ENCODE measurements at regions not wholly inside any gene's neighbourhood (a gene's known extent, or its start where the extent isn't known, plus 50 kb on each side); places are given as distances from the start of the nearest gene placed in this dataset.

- no peaks in the 10 kb centered on the region for H4K20me1 ChIP-seq (ENCODE audit: insufficient read depth, low read length)
- intact Hi-C loops (cut with micrococcal nuclease; ENCODE audit: unreplicated experiment) (no loop called here), in situ Hi-C loops (cut with HindIII; ENCODE audit: extremely low pct_ligation_motif_present, low pct_unique_long_range_greater_than_20kb) (no loop called here)
- no peak overlapping the region for H3K4me2 ChIP-seq (ENCODE audit: low read depth, low read length)
- no TSS peak for BruUV-seq (replicated peaks)
- WGBS (ENCODE audit: low lambda C conversion rate) = 31% methylated on average over 4 of the region's 8 CpGs
- no peaks in the 10 kb centered on the region for H3K4me1 ChIP-seq (ENCODE audit: insufficient read depth, low read length)
- ChIA-PET POLR2A (no interaction called here), CTCF (ENCODE audit: low intra/inter-chr PET ratio, low total read pairs) (no interaction called here)
- no peak overlapping the region for H3K4me3 ChIP-seq (replicated peaks in 1 of 3; ENCODE audit: insufficient read depth in 1 of 3, low read depth in 2 of 3, low read length in 3 of 3)
- FAIRE-seq (no peak), DNase-seq (ENCODE audit: low spot score) (no peak), ATAC-seq (no peak)
- no peaks in the 10 kb centered on the region for H3K9me3 ChIP-seq (ENCODE audit: low read length)
- peaks cover 1 to 11% of the 10 kb centered on the region in 2 experiments; a peak in 2 of 5 replicates for H3K27me3 ChIP-seq (ENCODE audit: control insufficient read depth in 1 of 2, insufficient read depth in 2 of 2, low read length in 2 of 2)
- H2AFZ ChIP-seq (ENCODE audit: low read length) = no peak overlapping the region
- H3K36me3 ChIP-seq (replicated peaks in 1 of 2; ENCODE audit: control insufficient read depth in 1 of 2, insufficient read depth in 2 of 2, low read length in 2 of 2) = no peaks in the 10 kb centered on the region
- no peaks in the 10 kb centered on the region for H3K79me2 ChIP-seq (ENCODE audit: insufficient read depth, low read length)
- no peak overlapping the region for H3K9ac ChIP-seq (ENCODE audit: insufficient read depth, low read depth, low read length)
- no peak overlapping the region for H3K27ac ChIP-seq (ENCODE audit: extremely low read length, insufficient read depth, low read length)
- TF ChIP-seq HOXD1 (CRISPR knock-in tag; IDR thresholded peaks at IDR 0.05) (no peak), NR2F2 (IDR thresholded peaks at IDR 0.05; ENCODE audit: borderline replicate concordance, low read depth) (no peak), ZNF253 (CRISPR knock-in tag; IDR thresholded peaks at IDR 0.05; ENCODE audit: borderline replicate concordance) (no peak), DDIT3 (CRISPR knock-in tag; IDR thresholded peaks at IDR 0.05) (no peak), E2F2 (CRISPR knock-in tag; IDR thresholded peaks at IDR 0.05; ENCODE audit: borderline replicate concordance) (no peak), ZNF354B (CRISPR knock-in tag; IDR thresholded peaks at IDR 0.05) (no peak), AFF4 (CRISPR knock-in tag; IDR thresholded peaks at IDR 0.05) (no peak), SCMH1 (CRISPR knock-in tag; IDR thresholded peaks at IDR 0.05; ENCODE audit: borderline replicate concordance) (no peak), ZNF619 (CRISPR knock-in tag; IDR thresholded peaks at IDR 0.05) (no peak), JARID2 (CRISPR knock-in tag; IDR thresholded peaks at IDR 0.05; ENCODE audit: insufficient replicate concordance) (no peak), THYN1 (CRISPR knock-in tag; IDR thresholded peaks at IDR 0.05; ENCODE audit: borderline replicate concordance, low read depth) (no peak), ARHGAP35 (CRISPR knock-in tag; IDR thresholded peaks at IDR 0.05; ENCODE audit: borderline replicate concordance) (no peak), NFE2 (CRISPR knock-in tag; IDR thresholded peaks at IDR 0.05) (no peak)
- TF ChIP-seq, protein P1, sequence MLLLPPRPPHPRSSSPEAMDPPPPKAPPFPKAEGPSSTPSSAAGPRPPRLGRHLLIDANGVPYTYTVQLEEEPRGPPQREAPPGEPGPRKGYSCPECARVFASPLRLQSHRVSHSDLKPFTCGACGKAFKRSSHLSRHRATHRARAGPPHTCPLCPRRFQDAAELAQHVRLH (CRISPR knock-in tag; IDR thresholded peaks at IDR 0.05; ENCODE audit: borderline replicate concordance, low read depth) = no peak
- TF ChIP-seq, protein P2, sequence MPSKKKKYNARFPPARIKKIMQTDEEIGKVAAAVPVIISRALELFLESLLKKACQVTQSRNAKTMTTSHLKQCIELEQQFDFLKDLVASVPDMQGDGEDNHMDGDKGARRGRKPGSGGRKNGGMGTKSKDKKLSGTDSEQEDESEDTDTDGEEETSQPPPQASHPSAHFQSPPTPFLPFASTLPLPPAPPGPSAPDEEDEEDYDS (CRISPR knock-in tag; IDR thresholded peaks at IDR 0.05) = no peak
- TF ChIP-seq, protein P3, sequence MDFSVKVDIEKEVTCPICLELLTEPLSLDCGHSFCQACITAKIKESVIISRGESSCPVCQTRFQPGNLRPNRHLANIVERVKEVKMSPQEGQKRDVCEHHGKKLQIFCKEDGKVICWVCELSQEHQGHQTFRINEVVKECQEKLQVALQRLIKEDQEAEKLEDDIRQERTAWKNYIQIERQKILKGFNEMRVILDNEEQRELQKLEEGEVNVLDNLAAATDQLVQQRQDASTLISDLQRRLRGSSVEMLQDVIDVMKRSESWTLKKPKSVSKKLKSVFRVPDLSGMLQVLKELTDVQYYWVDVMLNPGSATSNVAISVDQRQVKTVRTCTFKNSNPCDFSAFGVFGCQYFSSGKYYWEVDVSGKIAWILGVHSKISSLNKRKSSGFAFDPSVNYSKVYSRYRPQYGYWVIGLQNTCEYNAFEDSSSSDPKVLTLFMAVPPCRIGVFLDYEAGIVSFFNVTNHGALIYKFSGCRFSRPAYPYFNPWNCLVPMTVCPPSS (IDR thresholded peaks at IDR 0.05) = no peak
Observed at GRCh38 chr9:38146844-38147243, 77.8 kb upstream of the SHB start.
